Transverse colon (tissue), 4 donors: ENCODE measurements at regions not wholly inside any gene's neighbourhood (a gene's known extent, or its start where the extent isn't known, plus 50 kb on each side); places are given as distances from the start of the nearest gene placed in this dataset.

Experiments
- DNase-seq: peaks from one replicate; pipeline ENCODE4 v3.0.0-alpha.2; 2019
- H3K27ac ChIP-seq, 4 donors: fragments of 200-600 bp; sonication (generic); 2 replicates each; pipeline ENCODE4 v1.5.1; 2016 to 2018; ENCODE audit warnings: inconsistent platforms in 4 of 4
- H3K27me3 ChIP-seq: fragments of 200-600 bp; sonication (generic); 2 replicates; pipeline ENCODE4 v1.5.1; 2017; ENCODE audit warnings: inconsistent platforms
- H3K36me3 ChIP-seq, 4 donors: fragments of 200-600 bp; sonication (generic); 2 replicates each; pipeline ENCODE4 v1.5.1; 2017 to 2019; ENCODE audit warnings: inconsistent platforms in 4 of 4
- H3K4me1 ChIP-seq, 4 donors: fragments of 200-600 bp; sonication (generic); 2 replicates each; pipeline ENCODE4 v1.5.1; 2017 to 2020; ENCODE audit warnings: inconsistent platforms in 4 of 4
- H3K4me3 ChIP-seq, 4 donors: fragments of 200-600 bp; sonication (generic); 1 replicate in 1 of 4; 2 replicates in 3 of 4; pipeline versions ENCODE4 v1.5.1 to v1.6.1; 2017 to 2019; ENCODE audit warnings: inconsistent platforms in 4 of 4
- H3K9me3 ChIP-seq, 2 donors: fragments of 200-600 bp; sonication (generic); 2 replicates each; pipeline ENCODE4 v1.5.1; 2017 to 2019; ENCODE audit warnings: inconsistent platforms in 2 of 2
- EP300 ChIP-seq: sonication (generic); formaldehyde crosslinking; IDR thresholded peaks from one replicate; pipeline ENCODE4 v1.6.1; 2017; ENCODE audit warnings: antibody characterized with exemption, low read depth
- POLR2A ChIP-seq: fragments of 450-650 bp; IDR thresholded peaks from one replicate; pipeline ENCODE4 v1.6.1; 2016; ENCODE audit warnings: antibody characterized with exemption, mild to moderate bottlenecking, moderate library complexity
- POLR2AphosphoS5 ChIP-seq, 3 donors: sonication (generic); formaldehyde crosslinking; IDR thresholded peaks; one replicate each; pipeline ENCODE4 v1.6.1; 2016; ENCODE audit warnings: antibody characterized with exemption in 3 of 3
- WGBS, 2 donors: methylation state at CpG; one replicate each; pipeline ENCODE4 v1.1.5; 2018; ENCODE audit warnings: low coverage in 1 of 2; 5-methylcytosine and 5-hydroxymethylcytosine counted together
- in situ Hi-C, 4 donors: fragments of 200-750 bp; cut with MboI; loops; one replicate each; pipeline versions ENCODE4 v1.15.0 to v1.15.1; 2017; ENCODE audit warnings: low sequenced_read_pairs in 3 of 4, low pct_ligation_motif_present in 1 of 4, low pct_unique_long_range_greater_than_20kb in 1 of 4
- intact Hi-C: fragments of 100-400 bp; cut with DNase I; formaldehyde crosslinking; loops from one replicate; pipeline ENCODE4 v1.15.1; 2023; ENCODE audit warnings: low total_unique reads
- TF ChIP-seq, protein P1 (sequence below), 5 experiments: fragments of 200-600 bp in 3 of 5; fragments of 450-650 bp in 2 of 5; sonication (generic) in 3 of 5; IDR thresholded peaks; 1 replicate in 2 of 5; 2 replicates in 3 of 5; pipeline ENCODE4 v1.5.1; 2016 to 2017; ENCODE audit warnings: antibody characterized with exemption in 5 of 5, inconsistent platforms in 3 of 5, mild to moderate bottlenecking in 2 of 5, moderate library complexity in 1 of 5

DNA sequence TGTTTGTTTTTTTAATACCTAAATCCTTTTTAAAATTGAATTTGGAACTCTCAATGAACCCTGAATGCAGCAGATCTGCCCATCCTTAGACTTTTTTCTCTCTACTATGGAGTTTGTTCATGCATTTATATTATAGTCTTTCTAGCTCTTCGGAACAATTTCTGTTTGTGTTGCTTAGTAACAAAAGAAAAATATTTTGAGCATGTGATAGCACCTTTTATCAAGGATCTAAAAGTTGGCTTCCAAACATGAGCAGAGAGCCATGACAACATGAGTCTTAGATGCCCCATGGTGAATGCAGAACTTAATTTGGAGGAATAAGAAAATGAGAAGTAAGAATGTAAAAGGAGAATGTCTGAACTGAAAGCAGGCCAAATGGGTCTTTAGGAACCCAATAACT lies 133.7 kb downstream of the EDN1 start:
- Histone ChIP-seq H3K36me3 (no peaks in the 10 kb centered on the region), H3K4me1 (peaks cover 0 to 11% (median 4%) of the 10 kb centered on the region in 4 donors), H3K4me3 (no peak overlapping the region), H3K27me3 (no peaks in the 10 kb centered on the region), H3K9me3 (no peaks in the 10 kb centered on the region), H3K27ac (no peak overlapping the region)
- in situ Hi-C loops, result no loop called here
- intact Hi-C loops, result no loop called here
- TF ChIP-seq POLR2A (no peak), EP300 (no peak), POLR2AphosphoS5 (IDR thresholded peaks at IDR 0.05) (no peak)
- TF ChIP-seq, protein P1, sequence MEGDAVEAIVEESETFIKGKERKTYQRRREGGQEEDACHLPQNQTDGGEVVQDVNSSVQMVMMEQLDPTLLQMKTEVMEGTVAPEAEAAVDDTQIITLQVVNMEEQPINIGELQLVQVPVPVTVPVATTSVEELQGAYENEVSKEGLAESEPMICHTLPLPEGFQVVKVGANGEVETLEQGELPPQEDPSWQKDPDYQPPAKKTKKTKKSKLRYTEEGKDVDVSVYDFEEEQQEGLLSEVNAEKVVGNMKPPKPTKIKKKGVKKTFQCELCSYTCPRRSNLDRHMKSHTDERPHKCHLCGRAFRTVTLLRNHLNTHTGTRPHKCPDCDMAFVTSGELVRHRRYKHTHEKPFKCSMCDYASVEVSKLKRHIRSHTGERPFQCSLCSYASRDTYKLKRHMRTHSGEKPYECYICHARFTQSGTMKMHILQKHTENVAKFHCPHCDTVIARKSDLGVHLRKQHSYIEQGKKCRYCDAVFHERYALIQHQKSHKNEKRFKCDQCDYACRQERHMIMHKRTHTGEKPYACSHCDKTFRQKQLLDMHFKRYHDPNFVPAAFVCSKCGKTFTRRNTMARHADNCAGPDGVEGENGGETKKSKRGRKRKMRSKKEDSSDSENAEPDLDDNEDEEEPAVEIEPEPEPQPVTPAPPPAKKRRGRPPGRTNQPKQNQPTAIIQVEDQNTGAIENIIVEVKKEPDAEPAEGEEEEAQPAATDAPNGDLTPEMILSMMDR (IDR thresholded peaks at IDR 0.05), result no peak
- WGBS, 2 donors, result 18% methylated on average over 1 of the region's 1 CpG
- no peak for DNase-seq

DNA sequence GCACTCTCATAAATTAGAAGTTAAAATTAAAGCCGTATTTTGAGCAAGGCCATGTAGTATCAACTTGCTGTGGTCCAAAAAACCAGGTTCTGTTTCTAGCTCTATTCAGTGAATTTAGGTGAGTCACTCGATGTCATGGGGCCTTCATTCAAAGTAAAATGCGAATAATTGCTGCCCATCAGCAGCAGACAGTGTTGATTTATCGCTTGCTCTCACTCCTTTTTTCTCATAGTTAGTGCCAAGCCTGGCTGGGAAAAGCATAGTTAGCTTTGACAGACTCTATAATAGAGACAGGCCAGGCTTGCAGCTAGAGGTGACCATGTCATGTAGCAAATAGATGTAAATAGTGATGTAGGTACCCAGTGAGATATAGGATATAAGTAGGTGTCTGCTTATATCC lies 136.0 kb downstream of the EDN1 start:
- no peaks in the 10 kb centered on the region for H3K27me3 ChIP-seq
- H3K9me3 ChIP-seq, result no peaks in the 10 kb centered on the region
- H3K27ac ChIP-seq, result no peak overlapping the region
- H3K4me3 ChIP-seq, result no peak overlapping the region
- WGBS, 2 donors, result 93 to 98% methylated on average over 4 of the region's 4 CpGs
- H3K36me3 ChIP-seq, result no peaks in the 10 kb centered on the region
- DNase-seq, result no peak
- in situ Hi-C loops (no loop called here), intact Hi-C loops (no loop called here)
- peaks cover 0 to 8% (median 2%) of the 10 kb centered on the region in 4 donors for H3K4me1 ChIP-seq
- TF ChIP-seq, protein P1 (IDR thresholded peaks at IDR 0.05), result no peak
- TF ChIP-seq POLR2AphosphoS5 (IDR thresholded peaks at IDR 0.05) (no peak), EP300 (no peak), POLR2A (no peak)

DNA sequence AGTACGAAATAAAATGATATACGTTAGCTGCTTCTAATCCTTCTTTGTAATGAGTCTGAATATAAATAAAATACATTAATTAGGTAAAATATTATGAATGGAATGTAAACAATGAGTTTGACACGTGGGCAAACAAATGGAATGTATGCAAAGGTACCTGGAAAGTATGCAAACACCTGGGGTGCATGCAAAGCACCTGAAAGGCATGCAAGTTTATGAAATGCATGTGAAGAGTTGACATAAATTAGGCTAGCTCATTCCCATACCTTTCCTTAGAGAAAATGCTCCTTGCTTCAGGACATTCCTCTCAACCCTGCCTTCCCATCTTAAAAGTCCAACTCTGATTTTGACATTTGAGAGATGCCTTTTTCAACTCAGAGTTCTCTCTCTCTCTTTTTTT lies 140.9 kb downstream of the EDN1 start:
- Histone ChIP-seq H3K4me1 (no peaks in the 10 kb centered on the region), H3K9me3 (peaks cover 0 to 5% of the 10 kb centered on the region in 2 donors), H3K36me3 (no peaks in the 10 kb centered on the region), H3K27ac (no peak overlapping the region), H3K4me3 (no peak overlapping the region), H3K27me3 (no peaks in the 10 kb centered on the region)
- intact Hi-C loops (no loop called here), in situ Hi-C loops (no loop called here)
- TF ChIP-seq EP300 (no peak), POLR2AphosphoS5 (IDR thresholded peaks at IDR 0.05) (no peak), POLR2A (no peak)
- TF ChIP-seq, protein P1 (IDR thresholded peaks at IDR 0.05), result no peak
- DNase-seq, result no peak
- WGBS, 2 donors, result 39 to 48% methylated on average over 3 of the region's 3 CpGs

DNA sequence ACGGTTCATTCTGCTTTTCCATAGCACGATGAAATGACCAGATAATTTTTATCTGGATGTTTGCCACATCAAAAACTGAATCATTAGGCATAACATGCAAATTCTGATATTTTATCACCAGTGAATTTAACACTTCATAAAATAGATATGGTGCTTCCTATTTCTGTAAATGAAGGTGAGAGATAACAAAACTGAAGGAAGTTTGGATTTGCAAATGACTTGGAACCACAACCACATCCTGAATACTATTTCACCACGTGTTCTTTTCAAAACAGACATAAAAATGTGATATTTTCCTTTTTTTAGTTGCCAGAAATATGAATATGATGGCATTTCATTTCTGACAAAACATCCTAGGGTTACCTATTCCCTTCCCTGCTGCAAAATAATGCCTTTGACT lies 146.1 kb downstream of the EDN1 start:
- intact Hi-C loops (no loop called here), in situ Hi-C loops (no loop called here)
- no peak for DNase-seq
- Histone ChIP-seq H3K27ac (no peak overlapping the region), H3K4me1 (peaks cover 0 to 4% (median 0%) of the 10 kb centered on the region in 4 donors), H3K27me3 (no peaks in the 10 kb centered on the region), H3K4me3 (no peak overlapping the region), H3K9me3 (peaks cover 0 to 5% of the 10 kb centered on the region in 2 donors), H3K36me3 (no peaks in the 10 kb centered on the region)
- WGBS, 2 donors, result 46 to 65% methylated on average over 3 of the region's 3 CpGs
- TF ChIP-seq EP300, result no peak
- TF ChIP-seq, protein P1 (IDR thresholded peaks at IDR 0.05), result no peak
- no peak for TF ChIP-seq POLR2A
- TF ChIP-seq POLR2AphosphoS5 (IDR thresholded peaks at IDR 0.05), result no peak
